GM12872 (cell line): ENCODE measurements at regions not wholly inside any gene's neighbourhood (a gene's known extent, or its start where the extent isn't known, plus 50 kb on each side); places are given as distances from the start of the nearest gene placed in this dataset.

Experiments
- TF ChIP-seq, protein P1 (sequence below): IDR thresholded peaks from 3 replicates; pipeline ENCODE4 v1.5.1; 2011; ENCODE audit warnings: low read depth, mild to moderate bottlenecking, low read length, moderate library complexity; ENCODE audit not compliant: insufficient read depth

GRCh38 chr4:132264176-132264575 is 884.9 kb upstream of the PCDH10 start:
- TF ChIP-seq, protein P1, sequence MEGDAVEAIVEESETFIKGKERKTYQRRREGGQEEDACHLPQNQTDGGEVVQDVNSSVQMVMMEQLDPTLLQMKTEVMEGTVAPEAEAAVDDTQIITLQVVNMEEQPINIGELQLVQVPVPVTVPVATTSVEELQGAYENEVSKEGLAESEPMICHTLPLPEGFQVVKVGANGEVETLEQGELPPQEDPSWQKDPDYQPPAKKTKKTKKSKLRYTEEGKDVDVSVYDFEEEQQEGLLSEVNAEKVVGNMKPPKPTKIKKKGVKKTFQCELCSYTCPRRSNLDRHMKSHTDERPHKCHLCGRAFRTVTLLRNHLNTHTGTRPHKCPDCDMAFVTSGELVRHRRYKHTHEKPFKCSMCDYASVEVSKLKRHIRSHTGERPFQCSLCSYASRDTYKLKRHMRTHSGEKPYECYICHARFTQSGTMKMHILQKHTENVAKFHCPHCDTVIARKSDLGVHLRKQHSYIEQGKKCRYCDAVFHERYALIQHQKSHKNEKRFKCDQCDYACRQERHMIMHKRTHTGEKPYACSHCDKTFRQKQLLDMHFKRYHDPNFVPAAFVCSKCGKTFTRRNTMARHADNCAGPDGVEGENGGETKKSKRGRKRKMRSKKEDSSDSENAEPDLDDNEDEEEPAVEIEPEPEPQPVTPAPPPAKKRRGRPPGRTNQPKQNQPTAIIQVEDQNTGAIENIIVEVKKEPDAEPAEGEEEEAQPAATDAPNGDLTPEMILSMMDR = no peak

DNA sequence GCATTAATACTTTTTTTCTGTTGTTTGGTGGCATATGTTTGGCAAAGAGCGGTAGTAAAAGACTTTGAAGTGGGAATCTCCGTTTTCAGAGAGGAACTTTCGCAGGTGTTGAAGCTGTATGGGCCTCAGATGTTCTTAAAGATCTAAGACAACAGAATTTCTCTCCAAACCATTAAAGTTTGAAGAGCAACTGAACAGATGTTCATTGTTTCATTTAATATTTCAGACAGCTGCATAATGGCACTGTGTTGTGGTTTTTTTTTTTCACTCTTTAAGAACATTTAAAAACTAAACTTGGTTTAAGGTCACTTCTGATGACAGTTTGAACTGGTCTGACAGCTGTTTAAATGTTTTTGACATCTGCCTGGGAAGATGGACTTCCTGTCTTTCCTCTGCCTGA is 882.7 kb upstream of the PCDH10 start:
- TF ChIP-seq, protein P1 = no peak

DNA sequence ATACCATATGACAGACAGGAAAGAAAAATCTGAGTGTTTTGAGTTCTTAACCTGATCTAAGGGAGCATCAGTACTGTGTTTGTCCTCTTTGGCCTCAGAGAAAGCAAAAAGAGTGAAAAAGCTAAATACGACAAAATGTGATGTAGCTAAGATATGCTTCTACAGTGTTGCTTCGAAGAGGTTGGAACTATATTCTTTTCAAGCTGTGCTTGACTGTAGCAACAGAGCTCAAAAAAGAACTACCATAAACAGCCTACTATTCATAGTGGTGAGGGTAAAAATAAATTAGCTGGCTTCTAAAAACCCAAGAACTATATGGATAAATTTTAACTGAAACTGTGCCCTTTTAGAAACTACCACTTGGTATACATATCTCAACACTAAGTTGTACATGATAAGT is 881.8 kb upstream of the PCDH10 start:
- TF ChIP-seq, protein P1 = no peak

DNA sequence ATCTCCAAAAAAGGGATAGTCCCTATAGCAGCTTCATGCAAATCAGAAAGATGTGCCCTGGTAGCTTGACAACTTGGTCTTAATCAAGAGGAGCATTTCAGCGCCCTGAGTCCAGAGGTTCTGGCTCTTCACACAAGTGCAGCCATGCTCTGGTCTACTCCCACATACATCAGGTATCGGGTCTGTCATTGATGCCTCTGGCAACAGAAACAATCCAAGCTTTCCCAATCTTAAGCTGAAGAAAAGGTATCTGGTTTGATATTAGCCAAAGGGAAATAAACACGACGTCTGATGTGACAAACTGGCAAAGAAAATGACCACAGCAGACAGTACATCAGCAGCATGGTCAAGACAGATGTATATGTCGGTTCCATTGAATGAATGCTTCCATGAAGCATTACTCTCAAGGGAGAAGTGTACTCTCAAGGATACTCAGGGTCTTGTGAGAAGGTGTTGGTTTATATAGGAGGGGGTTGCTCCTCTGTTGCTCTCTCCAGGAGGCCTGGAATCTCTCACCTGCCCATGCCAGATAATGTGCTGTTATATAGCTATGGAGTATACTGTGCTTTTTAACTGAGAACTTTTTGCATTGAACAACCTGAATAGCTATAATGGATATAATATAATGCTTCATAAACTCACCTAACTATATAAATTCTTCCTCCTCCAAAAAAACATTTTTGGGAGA is 879.6 kb upstream of the PCDH10 start:
- TF ChIP-seq, protein P1 = no peak

DNA sequence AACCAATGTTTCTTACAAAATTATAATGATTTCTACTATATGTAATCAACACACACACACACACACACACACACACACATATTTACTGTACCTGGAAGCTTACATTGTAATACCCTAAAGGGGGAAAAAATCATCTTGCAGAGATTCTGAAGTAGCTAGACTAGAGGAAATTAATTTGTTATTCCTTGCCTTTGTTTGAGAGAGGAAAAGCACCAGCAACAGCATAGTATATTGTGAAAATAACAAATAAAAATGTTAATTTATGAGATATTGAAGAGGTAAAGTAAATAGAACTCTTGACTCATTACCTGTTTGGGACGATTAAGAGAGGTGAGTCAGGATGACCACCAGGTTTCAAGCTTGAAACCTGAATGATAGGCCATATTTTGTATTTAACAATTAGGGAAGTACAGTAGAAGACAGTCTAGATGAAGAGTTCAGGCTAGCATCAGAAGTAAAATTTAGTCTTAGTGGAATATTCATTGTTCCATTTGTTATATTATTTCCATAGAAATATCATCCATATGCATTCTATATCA is 873.4 kb upstream of the PCDH10 start:
- TF ChIP-seq, protein P1 = no peak

- TF ChIP-seq, protein P1 = no peak
Measured at GRCh38 chr4:132276185-132276584, 872.9 kb upstream of the PCDH10 start.

DNA sequence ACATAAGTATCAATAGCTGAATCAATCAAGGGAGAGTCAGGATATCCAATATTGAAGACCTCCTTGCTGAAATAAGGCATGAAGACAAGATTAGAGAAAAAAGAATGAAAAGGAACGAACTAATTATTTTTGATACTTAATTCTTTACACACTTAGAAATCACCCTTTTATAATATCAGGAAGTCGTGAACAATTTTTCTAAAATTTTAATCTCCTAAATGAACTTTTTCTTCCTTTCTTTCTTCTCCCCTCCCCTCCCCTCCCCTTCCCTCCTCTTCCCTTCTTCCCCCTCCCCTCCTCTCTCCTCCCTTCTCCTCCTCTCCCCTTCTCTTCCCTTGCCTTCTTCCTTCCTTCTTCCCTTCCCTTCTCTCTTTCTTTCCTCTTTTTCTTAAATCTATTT is 872.1 kb upstream of the PCDH10 start:
- TF ChIP-seq, protein P1 = no peak
